ENCODE measurements at regions not wholly inside any gene's neighbourhood (a gene's known extent, or its start where the extent isn't known, plus 50 kb on each side); places are given as distances from the start of the nearest gene placed in this dataset.

DNA sequence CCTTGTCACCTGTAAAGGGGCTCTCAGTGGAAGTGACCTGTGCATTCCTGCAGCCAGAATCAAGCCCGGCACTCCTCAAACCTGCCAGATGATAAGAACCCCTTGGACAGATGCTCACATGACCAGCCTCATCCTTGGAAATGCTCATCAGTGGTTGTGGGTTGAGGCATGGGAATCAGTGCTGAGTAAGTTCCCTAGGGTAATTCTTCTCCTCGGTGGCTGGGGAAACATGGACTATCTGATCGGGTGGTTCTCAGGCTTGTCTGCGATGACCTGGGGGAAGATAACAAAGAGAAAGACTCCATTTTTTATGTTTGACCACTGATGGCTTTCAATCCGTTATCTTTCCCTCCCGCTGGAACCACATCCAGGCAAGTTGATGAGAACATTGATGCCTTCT lies 84.0 kb downstream of the SPP2 start:
- TF ChIP-seq CTCF (IDR thresholded peaks at IDR 0.05) (no peak), POLR2A (IDR thresholded peaks at IDR 0.05) (no peak)

Data from lower leg skin (tissue), 3 donors.